ENCODE measurements at regions not wholly inside any gene's neighbourhood (a gene's known extent, or its start where the extent isn't known, plus 50 kb on each side); places are given as distances from the start of the nearest gene placed in this dataset.
"Not testable (repeated sequence)": the region's sequence is repeated elsewhere in the genome, so short reads cannot be mapped to it uniquely, and the experiment has no call there.

DNA sequence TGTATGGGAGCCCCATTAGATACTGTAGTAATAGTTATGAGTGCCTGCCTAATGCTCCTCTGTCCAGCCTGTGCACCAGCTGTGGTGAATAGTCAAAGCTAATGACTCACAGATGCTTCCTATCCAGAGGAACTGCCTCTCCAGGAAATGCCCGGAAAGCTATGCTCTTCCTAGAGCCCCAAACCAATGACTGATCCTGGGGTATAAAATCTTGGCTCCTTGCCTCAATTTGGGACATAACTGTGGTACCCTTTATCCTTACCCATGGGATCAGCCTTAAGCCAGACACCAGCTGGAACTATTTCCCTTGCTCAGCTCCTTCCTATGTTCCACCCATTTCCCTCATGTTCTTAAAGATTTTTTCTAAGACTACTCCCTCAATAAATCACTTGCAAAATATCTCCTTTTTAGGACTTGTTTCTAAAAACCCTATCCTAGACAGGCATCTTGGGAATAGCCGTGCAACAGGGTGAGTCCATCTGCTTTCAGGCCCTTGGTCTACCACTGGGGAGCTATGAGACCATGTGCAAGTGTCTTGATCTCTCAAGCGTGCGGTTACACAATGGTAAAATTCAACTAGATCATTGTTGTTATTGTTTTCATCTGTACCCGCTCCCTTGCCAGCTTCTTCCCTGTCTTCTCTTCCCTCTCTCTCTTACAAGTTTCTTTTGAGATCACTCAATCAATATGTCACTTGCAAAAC, 283.7 kb downstream of the BTBD3 start:
- DNase-seq (ENCODE audit: low read depth in 2 of 2): no peak

DNA sequence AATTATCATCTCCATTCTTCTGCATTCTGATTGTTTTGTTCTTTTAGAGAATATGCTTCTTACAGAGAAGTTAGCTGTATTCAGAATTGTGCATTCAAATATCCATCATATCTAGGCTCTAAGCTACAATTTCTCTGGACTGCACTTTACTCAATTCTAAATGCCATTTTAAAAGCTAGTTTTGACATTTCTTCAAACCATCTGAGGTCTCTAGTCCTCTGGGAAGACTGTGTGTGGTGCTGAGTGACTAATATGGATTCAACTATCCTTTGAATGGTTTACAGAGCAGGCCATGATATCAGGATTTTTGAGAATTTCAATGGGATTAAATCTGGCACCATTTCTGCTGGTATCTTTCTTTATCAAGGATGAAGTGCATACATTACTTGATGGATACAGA, 285.7 kb downstream of the BTBD3 start:
- no peak for DNase-seq (ENCODE audit: low read depth in 2 of 2)

DNA sequence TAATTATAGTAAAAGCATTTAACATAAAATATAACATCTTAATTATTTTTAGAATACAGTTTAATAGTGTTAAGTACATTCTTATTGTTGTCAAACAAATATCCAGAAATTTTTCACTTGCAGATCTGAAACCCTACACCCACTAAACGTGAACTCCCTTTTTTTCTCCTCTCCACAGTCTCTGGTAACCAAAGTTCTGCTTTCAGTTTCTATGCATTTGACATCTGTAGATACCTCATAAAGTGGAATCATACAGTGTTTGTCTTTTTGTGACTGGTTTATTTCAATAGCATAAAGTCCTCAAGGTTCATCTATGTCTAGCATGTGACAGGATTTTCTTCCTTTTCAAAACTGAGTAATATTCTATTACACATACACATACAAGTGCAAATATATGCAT, 286.3 kb downstream of the BTBD3 start:
- DNase-seq (ENCODE audit: low read depth in 2 of 2): no peak

DNA sequence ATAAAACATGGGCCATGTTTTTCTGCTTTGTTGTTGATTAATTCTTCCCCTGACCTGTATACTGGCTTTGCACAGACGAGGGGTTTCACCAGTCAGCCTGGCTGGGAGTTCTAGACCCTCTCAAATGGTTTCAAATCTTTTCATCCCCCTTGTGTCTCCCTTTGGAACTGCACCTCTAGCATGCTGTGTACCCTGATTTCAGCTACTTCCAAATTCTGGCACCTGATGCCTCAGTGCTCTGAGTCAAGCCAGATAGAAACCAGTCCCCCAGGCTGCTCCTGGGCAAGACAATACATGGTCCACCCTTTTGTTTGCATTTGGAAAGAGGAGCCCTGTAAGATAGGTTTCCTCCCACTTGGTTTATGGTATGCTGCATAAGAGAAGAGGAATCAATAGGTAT, 290.2 kb downstream of the BTBD3 start:
- no peak for DNase-seq (ENCODE audit: low read depth in 2 of 2)

DNA sequence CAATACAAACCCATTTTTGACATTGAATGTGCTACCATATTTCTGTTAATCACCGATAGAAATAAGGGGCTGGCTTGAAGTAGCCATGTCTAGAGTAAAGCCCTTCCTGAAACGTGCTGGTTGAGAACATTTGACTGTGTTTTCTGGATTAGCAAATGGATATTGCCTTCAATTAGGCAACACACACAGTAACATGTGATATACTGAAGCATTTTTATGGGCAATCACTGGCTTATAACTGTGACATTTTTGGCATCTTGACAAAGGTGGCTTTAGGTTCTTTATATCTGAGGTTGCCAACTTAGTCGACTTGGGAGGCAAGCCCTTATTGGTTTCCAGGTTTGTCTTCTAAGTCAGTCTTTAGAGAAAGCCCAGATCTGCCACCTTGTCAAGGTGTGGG, 292.9 kb downstream of the BTBD3 start:
- no peak for DNase-seq (ENCODE audit: low read depth in 2 of 2)

DNA sequence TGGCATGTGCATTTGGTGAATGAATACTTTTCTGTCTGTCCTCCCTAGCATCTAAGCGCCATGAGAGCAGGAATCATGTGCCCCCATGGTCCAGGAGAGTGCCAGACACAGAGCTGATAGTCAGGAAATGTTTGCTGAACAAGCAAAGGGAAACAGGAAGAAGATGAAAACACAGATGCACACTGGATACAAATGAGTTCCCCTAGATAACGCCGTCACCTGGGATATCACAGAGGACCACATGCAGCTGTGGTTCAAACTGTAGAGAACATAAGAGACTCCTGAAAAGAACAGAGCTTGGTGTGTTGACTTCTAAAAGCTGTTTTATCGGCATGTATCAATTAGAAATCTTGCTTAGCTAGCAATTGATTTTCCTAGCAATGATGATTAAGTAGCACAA, 293.7 kb downstream of the BTBD3 start:
- no peak for DNase-seq (ENCODE audit: low read depth in 2 of 2)

DNA sequence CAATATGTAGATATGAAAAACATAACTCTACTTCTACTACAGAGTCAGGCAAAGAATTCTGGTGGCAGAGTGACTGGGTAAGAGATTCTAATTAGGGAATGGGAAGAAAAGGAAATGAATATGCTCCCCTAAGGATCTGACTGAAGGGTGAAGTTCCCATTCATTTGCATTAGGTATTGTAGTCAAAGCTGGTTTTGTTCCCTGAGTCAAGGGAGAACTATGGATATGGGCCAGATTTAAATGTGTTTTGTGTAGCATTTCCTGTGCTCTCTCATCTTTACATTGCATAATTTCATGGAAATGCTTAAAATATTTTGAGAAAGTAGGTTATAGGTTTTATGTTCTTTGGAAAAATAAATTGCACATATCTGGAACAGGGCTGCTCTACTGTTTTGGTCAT, 299.7 kb downstream of the BTBD3 start:
- DNase-seq (ENCODE audit: low read depth in 2 of 2): no peak

DNA sequence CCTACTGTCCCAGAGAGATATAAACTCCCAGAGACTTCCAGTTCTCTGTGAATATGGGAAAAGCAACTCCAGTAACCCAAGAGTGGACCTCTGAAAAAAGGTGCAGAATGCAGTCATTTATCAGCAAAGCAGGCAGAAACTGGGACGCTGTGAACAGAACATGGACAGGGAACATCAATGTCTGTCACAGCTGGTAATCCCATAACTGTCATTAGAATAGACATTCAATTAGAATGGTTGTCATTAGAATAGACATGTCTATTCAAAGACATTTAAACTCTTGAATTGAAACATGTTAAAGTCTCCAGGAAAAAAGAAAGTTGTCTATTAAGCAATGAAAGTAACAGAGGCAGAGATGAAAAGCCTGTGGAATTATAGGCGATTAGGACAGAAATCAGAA, 302.1 kb downstream of the BTBD3 start:
- no peak for DNase-seq (ENCODE audit: low read depth in 2 of 2)

DNA sequence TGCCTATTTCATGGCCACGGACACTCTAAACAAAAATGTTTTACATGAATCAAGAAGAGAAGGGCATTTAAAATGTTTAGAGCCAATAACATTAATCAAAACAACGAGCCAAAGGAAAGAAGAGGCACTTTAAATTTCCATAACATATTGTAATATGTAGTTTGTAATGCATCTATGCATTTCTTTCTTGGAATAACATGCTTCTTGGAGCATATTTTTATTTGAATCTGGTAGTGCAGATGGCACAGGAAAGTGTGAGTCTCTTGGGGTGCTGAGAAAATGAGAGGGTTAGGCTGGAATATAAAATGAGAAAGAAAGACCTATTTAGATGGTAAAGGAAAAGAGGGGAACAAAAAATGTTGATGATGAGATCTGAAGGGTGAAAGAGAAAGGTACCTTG, 305.4 kb downstream of the BTBD3 start:
- DNase-seq (ENCODE audit: low read depth in 2 of 2): no peak

DNA sequence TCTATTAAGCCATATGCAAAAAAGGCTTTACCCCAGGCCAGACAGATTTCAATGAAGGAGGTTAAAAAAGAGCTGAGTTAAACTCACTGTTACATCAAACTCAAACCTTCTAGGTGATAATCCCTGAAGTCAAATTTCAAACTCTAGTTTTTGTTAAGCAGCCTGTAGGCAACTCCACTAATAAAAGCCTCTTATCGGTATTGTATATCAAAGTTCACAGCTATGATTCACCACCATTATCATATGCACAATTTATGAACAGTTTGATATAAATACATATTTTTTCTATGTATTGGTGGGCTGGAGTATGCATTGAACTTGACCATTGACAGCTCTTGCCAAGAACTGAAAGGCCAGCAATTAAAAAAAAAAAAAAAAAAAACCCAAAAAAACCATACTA, 308.2 kb downstream of the BTBD3 start:
- DNase-seq (ENCODE audit: low read depth in 2 of 2): no peak

DNA sequence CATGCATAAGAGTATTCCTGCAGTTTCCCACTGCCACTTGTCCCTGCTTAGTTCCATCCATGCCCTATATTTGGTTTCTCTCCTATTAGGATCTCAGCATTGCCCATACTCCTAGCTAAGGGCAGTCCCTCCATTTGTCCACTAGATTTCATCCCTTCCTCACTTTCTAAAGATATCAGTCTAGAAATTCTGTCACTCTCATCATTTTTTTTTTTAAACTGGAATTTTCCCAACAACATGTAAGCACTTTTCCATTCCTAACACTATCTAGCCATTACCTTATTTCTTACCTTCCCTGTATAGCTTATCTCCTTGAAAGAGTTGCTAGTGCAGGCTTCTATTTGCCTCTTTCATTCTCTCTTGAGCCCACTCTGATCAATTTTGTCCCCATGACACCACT, 312.2 kb downstream of the BTBD3 start:
- no peak for DNase-seq (ENCODE audit: low read depth in 2 of 2)

DNA sequence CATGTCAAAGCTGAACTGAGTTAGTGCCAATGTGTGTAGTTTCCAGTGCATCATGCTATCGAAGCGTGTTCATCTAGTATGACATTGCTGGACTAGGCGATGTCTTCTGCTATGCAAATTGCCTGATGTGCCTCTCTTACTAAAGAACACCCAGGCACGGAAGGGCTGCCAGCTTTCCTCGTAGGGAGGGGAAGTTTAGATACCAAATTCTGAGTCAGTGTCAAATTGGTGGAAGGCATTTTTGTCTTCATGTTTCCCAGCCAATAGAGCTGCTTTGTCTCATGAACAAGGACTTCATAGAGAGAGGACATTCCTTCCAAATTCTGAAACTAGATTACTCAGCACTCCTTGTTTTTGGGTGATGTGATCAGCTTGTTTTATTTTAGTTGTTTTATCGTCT, 320.1 kb downstream of the BTBD3 start:
- no peak for DNase-seq (ENCODE audit: low read depth in 2 of 2)

DNA sequence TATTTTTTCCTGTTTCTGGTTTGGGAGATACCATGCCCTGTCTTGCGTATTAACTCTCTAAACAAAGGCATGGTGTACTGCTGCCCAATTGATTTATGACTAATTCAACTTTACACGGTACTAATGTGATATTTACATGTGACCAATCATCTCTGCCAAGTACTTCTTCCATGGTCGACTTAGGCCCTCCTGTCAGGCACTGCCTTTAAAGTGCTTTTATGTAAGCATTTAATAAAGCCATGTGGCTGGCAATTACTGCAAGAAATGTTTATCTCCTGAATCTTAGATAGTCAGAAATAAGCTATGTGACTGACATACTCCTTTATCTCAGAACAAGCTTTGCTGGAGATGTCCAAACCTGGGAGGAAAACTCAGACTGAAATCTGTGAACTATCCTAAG, 323.4 kb downstream of the BTBD3 start:
- no peak for DNase-seq (ENCODE audit: low read depth in 2 of 2)

DNA sequence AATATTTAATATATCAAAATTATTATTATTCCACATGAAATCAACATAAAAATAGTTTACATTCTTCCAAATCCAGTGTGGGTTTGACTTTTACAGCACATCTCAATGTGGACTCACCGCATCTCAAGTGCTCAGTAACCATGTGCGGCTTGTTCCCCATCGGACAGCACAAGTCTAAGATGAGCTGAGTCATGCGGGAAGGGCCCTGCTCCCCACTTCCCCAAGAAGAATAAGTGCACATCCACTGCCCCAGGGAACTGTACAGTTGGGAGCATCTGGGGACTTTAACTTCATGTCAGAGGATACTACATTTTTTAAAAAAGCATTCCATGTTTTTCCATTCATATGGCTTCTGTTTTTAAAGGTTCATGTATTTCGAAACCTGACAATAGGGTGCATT, 325.6 kb downstream of the BTBD3 start:
- no peak for DNase-seq (ENCODE audit: low read depth in 2 of 2)

DNA sequence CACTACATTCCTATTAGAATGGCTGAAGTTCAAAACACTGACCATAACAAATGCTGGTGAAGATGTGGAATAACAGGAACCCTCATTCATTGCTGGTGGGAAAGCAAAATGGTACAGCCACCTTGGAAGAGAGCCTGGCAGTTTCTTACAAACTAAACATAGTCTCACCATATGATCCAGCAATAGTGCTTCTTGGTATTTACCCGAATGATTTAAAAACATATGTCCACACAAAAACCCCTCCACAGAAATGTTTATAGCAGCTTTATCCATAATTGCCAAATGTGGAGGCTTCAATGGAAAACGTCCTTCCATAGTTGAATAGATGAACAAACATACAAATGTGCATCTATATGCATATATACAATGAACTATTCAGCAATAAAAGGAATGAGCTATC, 330.8 kb downstream of the BTBD3 start:
- DNase-seq (ENCODE audit: low read depth in 2 of 2): no peak

DNA sequence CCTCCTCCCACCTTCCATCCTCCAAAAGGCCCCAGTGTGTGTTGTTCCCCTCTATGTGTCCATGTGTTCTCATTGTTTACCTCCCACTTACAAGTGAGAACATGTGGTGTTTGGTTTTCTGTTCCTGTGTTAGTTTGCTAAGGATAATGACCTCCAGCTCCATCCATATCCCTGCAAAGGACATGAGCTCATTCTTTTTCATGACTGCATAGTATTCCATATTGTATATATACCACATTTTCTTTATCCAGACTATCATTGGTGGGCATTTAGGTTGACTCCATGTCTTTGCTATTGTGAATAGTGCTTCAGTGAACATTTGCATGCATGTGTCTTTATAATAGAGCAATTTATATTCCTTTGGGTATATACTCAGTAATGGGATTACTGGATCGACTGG, 333.0 kb downstream of the BTBD3 start:
- not testable (repeated sequence) for DNase-seq (ENCODE audit: low read depth in 2 of 2)

DNA sequence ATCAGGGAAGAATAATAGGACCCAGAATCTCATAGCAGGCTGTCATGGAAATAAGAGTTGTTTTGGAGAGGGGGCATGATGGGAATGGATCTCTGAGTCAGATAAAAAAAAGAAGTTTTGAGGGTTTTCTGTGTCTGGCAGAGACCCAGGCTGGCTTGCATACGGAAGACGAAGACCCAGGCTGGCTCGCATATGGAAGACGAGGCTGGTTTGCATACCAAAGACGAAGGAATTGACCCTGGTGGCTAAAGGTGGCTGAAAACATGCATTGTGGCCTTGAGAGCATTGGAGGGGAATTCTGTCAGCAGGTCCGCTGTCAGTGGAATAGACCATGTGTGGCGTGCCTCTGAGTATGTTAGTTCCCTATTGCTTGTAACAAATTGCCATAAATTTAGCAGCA, 335.1 kb downstream of the BTBD3 start:
- DNase-seq (ENCODE audit: low read depth in 2 of 2): no peak

DNA sequence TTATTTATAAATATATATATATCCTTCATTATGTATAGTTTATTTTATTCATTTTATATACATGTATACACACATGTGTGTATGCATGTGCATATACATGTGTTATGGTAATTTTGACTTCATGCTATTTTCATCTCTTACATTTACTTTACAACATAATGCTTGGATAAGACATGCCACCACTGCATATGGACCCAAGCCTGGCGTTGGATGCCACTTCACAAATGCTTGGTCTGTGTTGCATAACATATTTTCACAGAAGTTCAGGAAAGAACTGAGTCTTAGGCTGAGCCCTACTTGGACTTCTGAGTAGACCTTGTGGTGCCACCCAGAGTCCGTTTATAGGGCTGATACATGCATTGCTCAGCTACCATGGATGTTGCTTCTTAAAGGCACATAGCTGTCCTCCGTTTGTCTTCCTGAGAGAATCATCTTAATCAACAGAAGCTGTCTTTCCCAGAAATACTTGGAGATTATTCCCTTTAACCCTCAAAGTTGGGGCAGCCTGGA, 337.8 kb downstream of the BTBD3 start:
- no peak for DNase-seq (ENCODE audit: low read depth in 2 of 2)

DNA sequence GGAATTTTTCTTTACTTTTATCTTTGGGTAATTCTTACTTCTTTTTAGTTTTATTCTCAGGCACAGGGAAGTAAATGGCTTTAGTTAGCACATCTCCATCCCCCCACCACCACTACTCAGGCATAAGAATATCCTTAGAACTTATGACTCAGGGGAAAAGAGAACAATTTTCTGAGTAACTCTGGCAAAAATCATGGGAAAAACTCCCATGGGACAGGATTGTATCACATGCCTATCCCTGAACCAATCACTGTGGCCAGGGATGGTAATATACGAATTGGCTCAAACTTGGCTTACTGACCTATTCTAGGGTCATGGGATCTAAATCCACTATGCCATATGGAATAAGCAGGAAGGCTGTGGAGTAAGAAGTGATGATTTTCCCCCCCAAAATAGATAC, 339.1 kb downstream of the BTBD3 start:
- no peak for DNase-seq (ENCODE audit: low read depth in 2 of 2)

DNA sequence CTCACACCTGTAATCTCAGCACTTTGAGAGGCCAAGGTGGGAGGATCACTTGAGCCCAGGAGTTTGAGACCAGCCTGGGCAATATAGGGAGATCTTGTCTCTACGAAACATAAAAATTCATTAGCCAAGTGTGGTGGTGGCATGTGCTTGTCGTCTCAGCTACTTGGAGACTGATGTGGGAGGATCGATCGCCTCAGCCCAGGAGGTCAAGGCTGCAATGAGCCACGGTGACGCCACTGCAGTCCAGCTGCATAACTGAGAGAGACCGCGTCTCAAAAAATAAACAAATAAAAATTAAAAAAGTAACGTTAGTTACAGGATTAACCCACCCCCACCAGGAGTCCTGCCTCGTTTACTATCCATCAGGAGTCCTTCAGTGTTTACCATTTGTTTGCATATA, 345.1 kb downstream of the BTBD3 start:
- no peak for DNase-seq (ENCODE audit: low read depth in 2 of 2)

DNA sequence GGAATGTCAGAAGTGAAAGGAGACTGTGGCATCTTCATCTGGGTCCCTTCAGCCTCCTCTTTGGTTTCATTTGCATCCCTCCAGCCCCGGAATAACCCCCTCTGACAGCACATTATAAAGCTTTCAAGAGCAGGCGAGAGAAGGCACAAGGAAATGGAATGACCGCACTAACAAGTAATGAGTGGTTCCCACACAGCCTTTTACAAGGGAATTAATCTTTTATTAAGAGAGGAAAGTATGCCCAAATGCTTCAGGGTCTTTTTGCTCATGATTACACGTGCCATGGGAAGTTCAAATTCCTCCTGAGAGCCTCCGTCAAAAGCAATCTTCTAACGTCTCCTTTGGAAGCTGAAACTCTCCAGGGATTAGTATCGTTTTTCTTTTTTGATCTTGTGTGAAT, 347.0 kb downstream of the BTBD3 start:
- no peak for DNase-seq (ENCODE audit: low read depth in 2 of 2)

DNA sequence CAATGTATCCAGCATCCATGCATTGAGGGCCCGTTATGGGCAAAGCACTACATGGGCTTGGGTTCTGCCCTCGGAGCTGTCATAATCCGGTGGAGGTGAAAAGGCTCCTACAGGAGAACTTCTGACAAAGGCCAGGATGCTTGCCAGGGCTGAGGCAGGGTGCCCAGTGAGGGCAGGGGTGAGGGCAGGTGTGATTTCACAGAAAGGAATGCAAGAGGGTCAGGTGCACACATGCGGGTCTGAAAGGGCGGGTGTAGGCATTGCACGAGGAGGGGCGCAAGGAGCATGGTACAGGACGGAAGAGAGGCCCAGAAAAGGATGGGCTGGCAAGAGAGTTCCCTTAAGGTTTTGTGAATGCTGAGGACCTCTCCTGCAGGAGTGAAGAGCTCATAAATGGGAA, 348.0 kb downstream of the BTBD3 start:
- no peak for DNase-seq (ENCODE audit: low read depth in 2 of 2)

DNA sequence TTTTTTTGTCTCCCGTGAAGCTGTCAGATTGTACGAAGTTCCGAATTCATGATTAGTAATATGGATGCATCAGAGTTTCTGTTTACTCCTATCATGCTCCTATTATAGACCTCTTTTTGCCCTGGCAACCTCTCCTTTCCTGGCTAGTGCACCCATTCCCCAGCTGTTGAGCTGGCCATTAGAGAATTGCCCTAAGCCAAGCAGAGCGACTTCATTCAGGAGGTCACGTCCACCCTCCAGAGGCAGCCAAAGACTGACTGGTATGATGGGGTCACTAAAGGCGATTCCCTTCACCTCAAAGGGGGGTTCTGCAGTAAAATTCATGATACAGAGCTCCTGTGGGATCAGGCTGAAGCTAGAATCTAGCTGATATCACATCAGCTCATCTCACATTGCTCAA, 351.9 kb downstream of the BTBD3 start:
- no peak for DNase-seq (ENCODE audit: low read depth in 2 of 2)

DNA sequence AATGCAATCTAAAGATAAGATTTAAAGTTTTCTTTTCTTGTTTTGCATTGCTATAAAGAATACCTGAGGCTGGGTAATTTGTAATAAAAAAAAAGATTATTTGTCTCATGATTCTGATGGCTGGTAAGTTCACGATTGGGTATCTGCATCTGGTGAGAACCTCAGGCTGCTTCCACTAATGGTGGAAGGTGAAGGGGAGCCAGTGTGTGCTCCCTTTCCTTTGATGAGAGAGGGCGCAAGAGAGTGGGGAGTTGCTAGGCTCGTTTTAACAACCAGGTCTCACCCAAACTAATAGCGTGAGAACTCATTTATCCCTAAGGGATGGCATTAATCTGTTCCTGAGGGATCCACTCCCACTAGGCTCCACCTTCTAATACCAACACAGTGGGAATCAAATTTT, 353.2 kb downstream of the BTBD3 start:
- DNase-seq (ENCODE audit: low read depth in 2 of 2): no peak

Data from stimulated activated CD4-positive, alpha-beta T cell treated with anti-CD3 and anti-CD28 coated beads, Interleukin-1b, Interleukin-23, amount 100 ng/mL, for 4 hours (primary cell).